ENCODE measurements at regions not wholly inside any gene's neighbourhood (a gene's known extent, or its start where the extent isn't known, plus 50 kb on each side); places are given as distances from the start of the nearest gene placed in this dataset.

DNA sequence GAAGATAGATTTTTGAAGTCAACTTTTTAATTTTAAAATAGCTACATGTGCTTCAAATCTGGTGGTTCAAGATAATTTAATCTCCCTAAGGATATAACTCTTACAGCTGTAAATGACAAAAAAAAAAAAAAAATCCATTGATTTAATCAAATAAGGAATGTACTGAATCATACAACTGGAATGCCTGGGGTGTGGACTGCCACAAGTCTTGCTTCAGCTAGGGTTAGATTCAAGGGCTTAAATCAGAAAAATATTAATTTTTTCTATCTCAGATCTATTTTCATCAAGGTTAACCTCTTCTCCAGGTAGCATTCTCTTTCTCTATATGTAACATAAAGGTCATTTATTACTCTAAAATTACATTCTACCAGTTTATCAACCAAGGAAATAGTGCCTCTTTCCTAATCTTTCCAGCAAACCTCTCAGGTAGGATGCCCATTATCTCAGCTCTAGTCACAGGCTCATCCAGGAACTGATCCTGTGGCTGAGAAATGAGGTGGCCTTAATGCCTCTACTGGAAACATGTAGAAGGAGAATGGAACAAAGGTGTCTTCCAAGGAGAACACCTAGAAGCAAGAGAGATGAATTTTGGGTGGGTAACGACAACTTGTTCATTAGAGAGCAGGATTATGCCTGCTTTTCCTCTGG, 466.9 kb downstream of the CBLN4 start:
- peaks cover 10% of the 10 kb centered on the region for H3K9me3 ChIP-seq (ENCODE audit: low read depth, low read length, poor library complexity, severe bottlenecking)
- H3K4me3 ChIP-seq (ENCODE audit: low read depth, low read length, poor library complexity, severe bottlenecking): no peak overlapping the region
- ChIA-PET POLR2A (ENCODE audit: low non-redundant PET) (interaction anchor here (0.6 kb wide), 1 partner anchor 83 kb away, joined by 7 read pairs; no protein-coding TSS in a partner anchor), CTCF (no interaction called here)
- H3K27me3 ChIP-seq (replicated peaks; ENCODE audit: insufficient read depth, low read depth, low read length, poor library complexity): no peaks in the 10 kb centered on the region
- no peak for TF ChIP-seq CTCF (conservative IDR thresholded peaks at IDR 0.05; ENCODE audit: low read depth, low read length)
- no peak for TF ChIP-seq EZH2 (IDR thresholded peaks at IDR 0.05; ENCODE audit: borderline replicate concordance, low read depth, low read length, poor library complexity, severe bottlenecking)
- intact Hi-C loops (cut with micrococcal nuclease; ENCODE audit: unreplicated experiment): no loop called here
- no peaks in the 10 kb centered on the region for H3K36me3 ChIP-seq (ENCODE audit: insufficient read depth, low read length, poor library complexity, severe bottlenecking)
- BruUV-seq (replicated peaks): no TSS peak
- no peak overlapping the region for H3K27ac ChIP-seq (ENCODE audit: low read depth, low read length, poor library complexity, severe bottlenecking)
- H3K4me1 ChIP-seq (ENCODE audit: insufficient read depth, low read length, poor library complexity, severe bottlenecking): no peaks in the 10 kb centered on the region
- DNase-seq (ENCODE audit: low spot score): no peak

GRCh38 chr20:55535366-55535765, 470.0 kb downstream of the CBLN4 start:
- no peaks in the 10 kb centered on the region for H3K4me1 ChIP-seq (ENCODE audit: insufficient read depth, low read length, poor library complexity, severe bottlenecking)
- CTCF ChIA-PET: no interaction called here
- peaks cover 24% of the 10 kb centered on the region for H3K9me3 ChIP-seq (ENCODE audit: low read depth, low read length, poor library complexity, severe bottlenecking)
- TF ChIP-seq EZH2 (IDR thresholded peaks at IDR 0.05; ENCODE audit: borderline replicate concordance, low read depth, low read length, poor library complexity, severe bottlenecking) (no peak), CTCF (conservative IDR thresholded peaks at IDR 0.05; ENCODE audit: low read depth, low read length) (no peak)
- no peaks in the 10 kb centered on the region for H3K27me3 ChIP-seq (replicated peaks; ENCODE audit: insufficient read depth, low read depth, low read length, poor library complexity)
- DNase-seq (ENCODE audit: low spot score): no peak
- intact Hi-C loops (cut with micrococcal nuclease; ENCODE audit: unreplicated experiment): no loop called here
- no TSS peak for BruUV-seq (replicated peaks)
- H3K36me3 ChIP-seq (ENCODE audit: insufficient read depth, low read length, poor library complexity, severe bottlenecking): no peaks in the 10 kb centered on the region
- H3K27ac ChIP-seq (ENCODE audit: low read depth, low read length, poor library complexity, severe bottlenecking): no peak overlapping the region
- no peak overlapping the region for H3K4me3 ChIP-seq (ENCODE audit: low read depth, low read length, poor library complexity, severe bottlenecking)
- POLR2A ChIA-PET (ENCODE audit: low non-redundant PET): no interaction called here

GRCh38 chr20:55533632-55534031, 471.7 kb downstream of the CBLN4 start:
- Histone ChIP-seq H3K4me1 (ENCODE audit: insufficient read depth, low read length, poor library complexity, severe bottlenecking) (no peaks in the 10 kb centered on the region), H3K27me3 (replicated peaks; ENCODE audit: insufficient read depth, low read depth, low read length, poor library complexity) (no peaks in the 10 kb centered on the region), H3K27ac (ENCODE audit: low read depth, low read length, poor library complexity, severe bottlenecking) (no peak overlapping the region), H3K36me3 (ENCODE audit: insufficient read depth, low read length, poor library complexity, severe bottlenecking) (no peaks in the 10 kb centered on the region), H3K4me3 (ENCODE audit: low read depth, low read length, poor library complexity, severe bottlenecking) (no peak overlapping the region), H3K9me3 (ENCODE audit: low read depth, low read length, poor library complexity, severe bottlenecking) (peaks cover 31% of the 10 kb centered on the region)
- TF ChIP-seq CTCF (conservative IDR thresholded peaks at IDR 0.05; ENCODE audit: low read depth, low read length) (no peak), EZH2 (IDR thresholded peaks at IDR 0.05; ENCODE audit: borderline replicate concordance, low read depth, low read length, poor library complexity, severe bottlenecking) (no peak)
- CTCF ChIA-PET: no interaction called here
- no TSS peak for BruUV-seq (replicated peaks)
- DNase-seq (ENCODE audit: low spot score): no peak
- POLR2A ChIA-PET (ENCODE audit: low non-redundant PET): no interaction called here
- intact Hi-C loops (cut with micrococcal nuclease; ENCODE audit: unreplicated experiment): no loop called here
